HG03025 (cell line): ENCODE measurements at regions not wholly inside any gene's neighbourhood (a gene's known extent, or its start where the extent isn't known, plus 50 kb on each side); places are given as distances from the start of the nearest gene placed in this dataset.
"Not testable (repeated sequence)": the region's sequence is repeated elsewhere in the genome, so short reads cannot be mapped to it uniquely, and the experiment has no call there.

Experiments
- ATAC-seq: cut with Tn5 transposase; IDR thresholded peaks from one replicate; pipeline ENCODE4 v1.9.1; 2021; ENCODE audit warnings: mild to moderate bottlenecking, moderate library complexity; ENCODE audit not compliant: unreplicated experiment, low FRiP score

DNA sequence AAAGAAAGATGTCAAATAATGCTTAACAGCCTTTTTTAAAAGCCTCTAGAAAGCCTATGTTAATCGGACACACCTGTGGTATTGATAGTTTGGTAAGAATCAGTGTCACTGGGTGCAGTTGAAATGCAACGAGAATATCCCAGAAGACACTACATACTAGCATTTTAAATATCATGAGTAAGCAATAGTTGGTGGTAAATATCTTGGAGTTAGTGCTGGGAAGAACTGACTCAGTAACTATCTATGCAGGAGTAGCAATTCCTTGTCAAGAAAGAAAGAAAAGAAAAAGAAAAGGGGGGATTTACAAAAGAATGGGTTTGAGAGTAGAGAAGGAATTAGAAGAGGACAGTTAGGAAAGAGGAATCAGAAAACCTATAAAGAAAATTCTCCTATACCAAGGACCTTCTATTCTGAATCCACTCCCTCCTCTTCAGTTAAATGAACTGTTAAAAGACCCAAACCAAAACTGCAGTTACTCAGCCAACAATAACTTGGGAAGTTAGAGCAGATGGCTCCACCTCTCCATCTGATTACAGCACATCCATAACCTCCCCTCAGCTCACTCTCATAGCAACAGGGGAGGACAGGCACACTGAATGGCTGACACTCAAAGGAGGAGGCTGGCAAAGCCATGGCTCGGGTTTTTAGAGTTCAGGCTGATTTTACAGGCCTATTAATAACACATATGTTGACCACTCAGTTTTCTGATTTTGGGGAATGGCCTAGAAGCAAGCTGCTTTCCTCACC is 207.6 kb upstream of the MDFIC2 start:
- no peak for ATAC-seq

DNA sequence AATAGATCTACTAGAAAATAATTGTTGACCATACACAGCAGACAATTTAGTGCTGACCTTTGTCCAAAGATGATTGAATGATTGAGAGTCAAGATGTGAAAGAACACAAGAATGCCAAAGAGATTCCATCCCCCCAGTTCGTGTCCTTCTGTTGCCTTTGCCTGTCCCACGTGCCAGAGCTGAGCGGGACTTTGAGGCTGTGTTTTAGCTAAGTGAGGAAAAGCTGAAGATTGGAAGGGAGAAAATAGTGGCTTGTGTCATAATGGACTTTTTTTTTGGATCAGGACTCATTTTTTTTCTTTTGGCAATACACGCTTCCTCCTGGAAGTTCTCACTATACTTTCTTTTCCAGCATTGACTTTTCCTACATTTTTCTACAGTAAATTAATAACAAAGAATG is 206.6 kb upstream of the MDFIC2 start:
- ATAC-seq = no peak

DNA sequence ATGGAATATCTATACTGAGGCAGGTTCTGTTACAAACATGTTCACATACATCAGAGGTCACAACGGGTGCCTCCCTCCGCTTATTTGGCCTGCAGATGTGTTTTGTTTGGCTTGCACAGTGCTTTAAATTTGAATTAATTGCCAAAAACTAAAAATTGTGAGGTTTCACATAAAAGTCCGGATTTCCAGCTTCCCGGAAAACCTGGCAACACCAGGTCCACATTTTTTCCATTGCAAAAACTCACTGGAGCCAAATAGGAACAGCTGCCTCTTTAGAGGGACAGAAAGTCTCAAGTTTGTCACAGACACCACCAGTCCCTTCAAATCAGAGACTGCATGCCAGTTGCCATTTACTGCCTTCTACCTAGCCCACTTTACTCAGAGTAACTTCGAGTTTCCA is 205.9 kb upstream of the MDFIC2 start:
- ATAC-seq = no peak

DNA sequence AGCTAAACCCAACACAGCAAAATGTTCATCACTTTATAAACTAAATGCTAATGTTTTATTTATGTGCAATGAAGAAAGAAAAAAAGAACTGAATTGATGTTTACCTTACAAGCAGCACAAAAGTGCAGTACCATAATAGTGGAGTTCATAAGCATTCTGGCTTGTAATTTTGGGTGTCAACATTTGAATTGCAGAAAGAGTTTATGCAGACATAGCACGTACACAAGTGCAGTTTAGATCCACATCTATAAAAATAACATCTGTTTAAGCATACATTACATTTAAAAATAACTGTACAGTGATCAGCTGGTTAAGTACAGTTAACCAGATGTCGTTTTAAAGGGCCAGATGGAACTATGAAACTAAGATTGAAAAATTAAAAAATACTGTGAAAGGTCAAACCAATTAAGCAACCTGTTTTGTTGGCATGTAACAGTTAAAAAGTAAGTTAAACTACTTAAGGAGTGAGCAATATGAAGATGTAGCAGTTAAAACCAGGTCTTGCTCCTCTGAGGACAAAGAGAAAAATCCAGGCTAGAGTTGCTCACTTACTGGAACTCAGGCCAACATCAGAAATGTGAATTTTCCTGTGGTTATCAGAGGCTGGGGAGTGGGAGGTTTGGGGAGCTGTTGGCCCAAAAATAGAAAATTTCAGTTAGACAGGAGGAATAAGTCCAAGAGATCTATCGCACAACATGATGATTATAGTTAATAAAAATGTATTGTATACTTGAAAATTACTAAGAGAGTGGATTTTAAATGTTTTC is 204.9 kb upstream of the MDFIC2 start:
- no peak for ATAC-seq

DNA sequence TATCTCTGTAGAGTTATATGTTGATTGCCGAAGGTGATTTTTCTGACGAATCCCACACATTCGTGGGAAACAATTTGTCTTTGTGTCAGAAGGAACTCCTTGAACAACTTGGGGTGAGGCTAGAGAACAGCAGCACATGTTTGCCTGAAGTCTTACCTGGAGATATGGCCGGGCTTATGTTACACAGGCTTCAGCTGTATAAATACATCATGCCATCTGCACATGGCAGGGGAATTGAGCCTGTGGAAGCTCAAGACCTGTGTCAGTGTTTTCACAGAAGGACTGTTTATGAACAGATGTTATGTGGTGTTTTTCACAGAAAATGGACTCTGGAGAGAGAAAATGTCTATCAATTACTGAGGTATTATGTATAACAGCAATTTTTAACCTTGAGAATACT is 203.6 kb upstream of the MDFIC2 start:
- no peak for ATAC-seq

DNA sequence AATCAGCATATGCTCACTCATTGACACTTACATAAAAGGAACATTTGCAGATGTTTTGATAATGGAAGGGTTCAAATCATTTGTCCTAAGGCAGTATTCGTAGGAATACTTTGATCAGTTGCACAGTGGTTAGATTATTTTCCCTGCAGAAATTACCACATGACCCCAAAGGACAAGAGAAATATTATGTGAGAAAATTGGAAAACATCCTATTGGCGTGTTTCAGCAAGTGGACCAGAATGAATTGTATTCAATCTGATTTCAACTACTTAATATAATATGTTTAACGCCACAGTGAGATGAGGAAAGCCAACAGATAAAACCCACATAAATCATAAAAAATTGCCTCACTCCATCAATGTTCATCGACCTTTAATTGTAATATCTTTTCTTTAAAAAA is 195.0 kb upstream of the MDFIC2 start:
- ATAC-seq = no peak

DNA sequence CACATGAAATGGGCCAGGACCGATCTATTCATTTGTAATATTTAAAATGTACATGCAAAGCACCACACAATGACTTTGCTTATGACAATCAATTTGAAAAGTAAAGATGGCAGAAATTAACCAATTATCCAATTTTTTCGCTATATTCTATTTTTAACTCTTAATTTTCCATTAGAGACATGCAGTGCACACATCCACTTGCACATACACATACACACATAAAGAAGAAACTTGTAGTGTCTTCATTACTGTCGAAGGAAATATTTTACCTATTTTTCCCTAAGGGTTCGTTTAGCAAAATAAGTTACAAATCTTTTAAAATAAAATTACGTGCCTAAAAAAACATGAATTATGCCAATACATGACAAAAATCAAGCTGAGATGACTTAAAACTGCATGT is 194.3 kb upstream of the MDFIC2 start:
- no peak for ATAC-seq

DNA sequence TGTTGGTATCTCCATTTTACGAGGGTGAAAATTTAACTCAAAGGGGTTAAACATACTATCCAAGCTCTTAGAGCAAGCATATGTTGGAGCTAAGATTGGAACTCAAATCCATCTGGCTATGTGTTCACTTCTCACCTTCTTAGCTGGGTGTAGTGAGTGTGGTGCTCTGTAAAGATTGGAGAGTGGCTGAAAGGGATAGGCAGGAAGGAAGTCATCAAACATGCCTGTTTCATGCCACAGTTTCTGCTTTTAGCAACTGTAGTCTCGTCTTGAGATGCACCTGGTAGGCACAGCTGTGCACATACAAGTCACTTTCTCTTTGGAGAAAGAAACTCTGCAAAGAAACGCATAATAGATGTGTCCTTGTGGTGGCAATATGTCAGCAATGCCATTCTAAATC is 189.1 kb upstream of the MDFIC2 start:
- ATAC-seq = no peak

DNA sequence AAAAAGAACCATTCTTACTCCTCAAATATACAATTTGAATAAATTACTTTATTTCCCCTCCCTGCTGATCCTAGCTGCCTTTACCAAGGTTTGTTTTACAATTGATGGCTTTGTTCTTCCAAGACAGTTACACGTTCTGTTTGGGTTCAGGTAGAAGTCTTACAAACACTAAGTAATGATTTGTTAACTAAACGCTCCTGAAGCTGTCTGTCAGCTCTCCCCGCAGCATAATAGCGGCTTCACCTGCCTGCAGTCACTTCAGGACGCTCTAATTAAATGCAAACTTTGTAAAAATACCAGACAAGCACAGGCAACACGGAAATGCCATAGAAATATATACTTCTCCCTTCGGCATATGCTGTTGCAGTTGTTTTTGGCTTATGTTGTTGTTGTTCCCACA is 176.4 kb upstream of the MDFIC2 start:
- no peak for ATAC-seq

DNA sequence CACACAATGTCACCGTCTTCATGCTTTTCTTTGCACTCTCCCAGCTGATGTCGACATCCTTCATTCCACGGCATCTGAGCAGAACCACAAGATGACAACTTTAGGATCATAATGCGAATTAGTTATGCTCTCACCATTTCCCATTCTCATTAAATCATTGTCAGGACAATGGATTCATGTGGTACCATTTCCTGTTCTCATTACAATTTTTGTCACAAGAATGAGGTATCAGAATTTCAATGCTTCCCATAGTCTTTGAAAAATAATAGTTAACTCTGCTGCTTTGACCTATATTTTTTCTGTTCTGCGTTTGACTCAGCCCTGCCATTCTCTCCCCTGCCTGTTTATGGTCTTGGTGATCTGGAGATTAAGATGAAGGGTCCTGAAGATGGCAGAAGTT is 175.7 kb upstream of the MDFIC2 start:
- no peak for ATAC-seq

DNA sequence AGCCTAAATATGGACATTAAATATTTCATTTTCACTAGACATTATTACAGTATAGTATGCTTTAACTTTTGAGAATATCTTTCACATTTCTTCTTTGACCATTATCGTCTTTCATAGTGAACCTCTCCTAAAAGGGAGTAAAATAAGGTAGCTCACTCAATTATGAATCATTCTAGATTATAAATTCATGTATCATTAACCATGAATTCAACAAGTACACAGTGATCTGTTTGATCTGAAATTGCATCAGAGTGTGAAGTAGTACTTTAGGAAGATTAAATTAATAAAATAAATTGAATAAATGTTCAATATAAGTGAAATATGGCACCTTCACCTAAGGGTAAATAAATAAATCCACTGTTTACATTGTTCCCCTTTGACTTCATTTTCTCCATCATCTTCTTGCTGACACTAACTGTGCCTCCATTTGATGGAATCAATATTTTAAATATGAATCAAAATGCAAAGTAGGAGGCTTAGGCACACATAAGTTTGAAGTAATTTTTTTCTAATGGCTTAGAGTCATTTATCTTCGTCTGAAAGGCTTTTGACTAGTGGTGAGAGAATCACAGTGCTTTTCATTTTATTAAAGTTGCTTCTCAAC is 174.1 kb upstream of the MDFIC2 start:
- ATAC-seq = no peak

DNA sequence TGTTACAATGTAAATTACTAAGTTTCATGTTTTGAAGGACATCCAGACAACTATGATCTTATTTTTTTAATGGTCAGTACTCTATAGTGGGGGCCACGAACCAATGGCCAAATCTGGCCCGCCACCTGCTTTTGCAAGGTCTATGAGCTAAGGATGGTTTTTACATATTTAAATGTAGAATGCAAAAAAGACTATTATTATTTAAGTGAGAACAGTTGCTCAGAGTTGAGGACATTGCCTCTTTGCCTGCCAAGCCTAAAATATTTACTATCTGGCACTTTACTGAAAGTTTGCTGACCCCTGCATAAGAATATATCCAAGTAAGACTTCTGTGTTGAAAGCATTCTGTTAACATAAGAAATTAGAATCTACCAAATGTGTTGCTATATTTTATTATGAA is 163.7 kb upstream of the MDFIC2 start:
- no peak for ATAC-seq

DNA sequence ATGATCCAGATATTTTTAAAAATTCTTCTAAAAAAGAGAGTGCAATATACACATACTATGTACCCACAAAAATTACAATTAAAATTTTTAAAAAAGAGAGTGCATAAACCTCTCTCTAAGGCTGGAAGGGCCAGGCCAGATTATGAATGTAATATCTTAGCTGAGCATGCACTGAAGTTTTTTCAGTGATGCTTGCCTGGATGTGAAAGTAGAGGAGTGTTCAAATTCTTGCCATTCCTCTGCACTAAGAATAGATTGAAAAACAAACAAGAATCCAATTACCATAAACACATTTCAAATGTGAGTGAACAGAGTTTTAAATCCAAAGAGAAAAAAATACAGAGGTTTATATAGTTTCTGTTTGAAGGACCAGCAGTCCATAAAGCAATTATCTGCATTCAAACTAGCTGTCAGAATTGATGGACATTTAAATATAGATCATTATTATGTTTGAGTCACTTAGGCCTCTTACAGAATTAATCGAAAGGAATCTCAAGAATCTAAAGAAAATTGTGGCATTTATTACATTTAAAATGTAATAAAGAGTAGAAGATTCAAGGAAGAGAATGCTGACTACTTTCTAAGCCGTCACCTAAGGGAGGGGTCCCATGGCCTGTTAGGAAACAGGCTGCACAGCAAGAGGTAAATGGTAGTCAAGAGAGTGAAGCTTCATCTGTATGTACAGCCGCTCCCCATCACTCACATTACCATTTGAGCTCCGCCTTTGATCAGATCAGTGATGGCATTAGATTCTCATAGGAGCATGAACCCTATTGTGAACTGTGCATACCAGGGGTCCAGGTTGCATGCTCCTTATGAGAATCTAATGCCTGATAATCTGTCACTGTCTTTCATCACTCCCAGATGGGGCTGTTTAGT is 159.3 kb upstream of the MDFIC2 start:
- no peak for ATAC-seq

DNA sequence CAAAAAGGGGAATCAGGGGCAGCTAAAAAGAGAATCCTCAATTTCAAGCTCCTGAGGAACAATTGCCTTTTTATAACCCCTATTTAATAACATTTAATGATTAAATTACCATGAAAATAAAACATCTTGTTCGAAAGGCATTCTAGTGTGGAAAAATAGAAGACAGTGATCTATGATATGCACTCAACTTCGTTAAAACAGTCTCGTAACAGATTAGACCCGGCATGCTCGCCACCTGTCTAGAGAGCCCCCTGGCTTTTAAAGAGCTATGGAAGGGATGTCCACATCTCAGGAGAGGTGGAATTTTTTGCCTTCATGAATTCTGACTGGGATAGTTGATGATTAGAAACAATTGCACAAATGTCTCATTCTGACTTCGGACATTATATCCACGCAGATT is 153.7 kb upstream of the MDFIC2 start:
- no peak for ATAC-seq

DNA sequence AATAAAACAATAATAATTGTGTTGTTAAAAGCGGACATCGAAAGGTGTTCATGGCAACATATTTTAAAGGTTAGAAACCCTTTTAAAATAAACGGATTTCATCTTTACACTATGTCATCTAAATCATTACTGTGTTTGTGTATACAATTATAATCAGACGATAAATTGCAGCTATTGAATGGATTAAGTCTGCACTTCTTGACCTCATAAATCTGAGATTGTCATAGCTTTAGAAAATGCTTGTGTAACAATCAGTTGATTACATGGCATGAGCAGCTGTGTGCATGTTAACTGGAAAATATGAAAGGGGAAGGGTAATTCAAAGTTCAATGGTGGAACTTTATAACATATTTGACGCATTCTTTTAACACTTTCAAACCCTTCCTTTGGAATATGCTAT is 152.4 kb upstream of the MDFIC2 start:
- no peak for ATAC-seq

DNA sequence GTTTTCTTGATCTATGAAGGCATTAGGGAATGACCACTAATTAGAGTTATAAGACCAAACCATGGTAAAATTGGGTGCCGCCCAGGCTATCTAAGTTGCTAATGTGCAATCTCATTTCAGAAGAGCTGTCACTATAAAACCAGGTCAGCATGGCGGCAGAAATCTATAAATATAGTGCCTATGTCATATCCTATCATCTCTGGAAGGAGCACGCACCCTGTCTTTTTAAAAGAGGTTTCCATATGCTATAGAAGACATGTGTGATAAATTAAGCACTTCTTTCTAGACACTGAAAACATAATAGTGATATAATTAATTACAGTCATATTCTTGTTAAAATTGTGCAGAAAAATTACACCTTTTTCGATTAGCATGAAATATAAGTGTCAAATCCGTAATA is 152.0 kb upstream of the MDFIC2 start:
- no peak for ATAC-seq

DNA sequence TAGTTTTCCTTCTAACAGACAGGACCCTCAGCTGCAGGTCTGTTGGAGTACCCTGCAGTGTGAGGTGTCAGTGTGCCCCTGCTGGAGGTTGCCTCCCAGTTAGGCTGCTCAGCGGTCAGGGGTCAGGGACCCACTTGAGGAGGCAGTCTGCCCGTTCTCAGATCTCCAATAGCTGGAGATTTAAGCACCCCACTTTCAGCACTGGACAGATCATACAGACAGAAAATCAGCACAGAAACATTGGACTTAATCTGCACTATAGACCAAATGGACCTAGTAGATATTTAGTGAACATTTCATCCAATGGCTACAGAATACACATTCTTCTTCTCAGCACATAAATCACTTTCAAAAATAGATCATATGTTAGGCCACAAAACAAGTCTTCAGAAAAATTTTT is 137.8 kb upstream of the MDFIC2 start:
- ATAC-seq = not testable (repeated sequence)

DNA sequence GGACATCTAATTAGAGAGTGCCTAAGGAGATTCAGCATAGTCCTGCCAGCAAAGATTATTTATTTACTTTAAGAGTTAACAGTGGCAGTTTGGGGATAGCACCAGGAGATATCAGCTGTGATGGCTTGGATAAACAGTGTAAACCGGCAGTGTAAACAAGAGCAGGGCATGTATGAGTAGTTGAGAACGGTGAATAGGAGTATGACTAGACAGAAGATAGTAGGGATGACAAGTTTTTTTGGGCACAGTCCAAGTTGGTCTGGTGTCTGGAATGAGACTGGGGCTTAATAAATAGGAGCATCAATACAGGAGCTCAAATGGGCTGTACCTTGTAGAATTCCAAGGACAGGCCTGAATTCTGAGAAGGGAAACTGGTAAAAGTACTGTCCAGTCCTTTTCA is 123.0 kb upstream of the MDFIC2 start:
- not testable (repeated sequence) for ATAC-seq

DNA sequence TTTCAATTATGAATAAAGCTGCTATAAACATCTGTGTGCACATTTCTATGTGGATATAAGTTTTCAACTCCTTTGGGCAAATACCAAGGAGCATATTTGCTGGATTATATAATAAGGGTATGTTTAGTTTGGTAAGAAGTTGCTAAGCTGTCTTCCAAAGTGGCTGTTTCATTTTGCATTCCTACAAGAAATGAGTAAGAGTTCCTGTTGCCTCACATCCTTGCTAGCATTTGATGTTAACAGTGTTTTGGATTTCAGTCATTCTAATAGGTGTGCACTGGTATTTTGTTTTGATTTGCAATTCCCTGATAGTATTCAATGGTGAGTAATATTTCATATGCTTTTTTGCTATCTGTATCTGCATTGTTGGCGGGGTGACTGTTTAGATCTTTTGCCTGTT is 120.7 kb upstream of the MDFIC2 start:
- ATAC-seq = no peak

DNA sequence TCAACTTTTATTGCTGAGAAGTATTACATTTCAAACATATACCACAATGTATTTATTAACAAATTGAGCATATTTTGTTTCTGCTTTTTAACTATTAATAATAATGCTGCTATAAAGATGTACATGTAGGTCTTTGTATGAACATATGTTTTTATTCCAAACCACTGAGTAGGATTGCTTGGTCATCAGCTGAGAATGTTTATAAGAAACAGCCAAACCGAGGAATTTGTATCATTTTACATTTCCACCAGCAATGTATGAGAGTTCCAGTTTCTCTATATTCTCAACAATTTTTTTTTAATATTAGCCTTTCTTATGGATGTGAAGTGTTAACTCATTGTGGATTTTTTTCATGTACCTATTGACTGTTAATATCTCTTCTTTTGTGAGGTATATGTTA is 119.5 kb upstream of the MDFIC2 start:
- no peak for ATAC-seq

DNA sequence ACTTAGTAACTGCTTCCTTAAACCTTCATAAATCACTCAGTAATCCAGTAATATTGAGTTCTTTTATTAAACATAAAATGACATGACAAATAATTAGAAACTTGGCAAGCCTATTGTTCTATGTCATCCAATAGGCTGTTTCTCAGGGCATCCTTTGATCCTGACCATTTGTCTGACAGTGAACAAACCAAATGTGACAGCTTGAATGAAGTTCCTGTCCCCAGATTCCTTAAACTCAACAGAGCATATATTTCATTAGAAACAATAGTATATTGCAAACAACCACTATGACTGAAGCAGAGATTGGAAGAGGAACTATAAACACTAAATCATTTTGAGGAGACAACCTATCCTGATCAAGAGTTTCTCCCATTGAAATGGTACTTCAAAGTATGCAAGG is 113.6 kb upstream of the MDFIC2 start:
- ATAC-seq = no peak
